ENCODE measurements at regions not wholly inside any gene's neighbourhood (a gene's known extent, or its start where the extent isn't known, plus 50 kb on each side); places are given as distances from the start of the nearest gene placed in this dataset.
A peak's percentile ranks its signal among the peaks of the same experiment; 100 is the strongest.

DNA sequence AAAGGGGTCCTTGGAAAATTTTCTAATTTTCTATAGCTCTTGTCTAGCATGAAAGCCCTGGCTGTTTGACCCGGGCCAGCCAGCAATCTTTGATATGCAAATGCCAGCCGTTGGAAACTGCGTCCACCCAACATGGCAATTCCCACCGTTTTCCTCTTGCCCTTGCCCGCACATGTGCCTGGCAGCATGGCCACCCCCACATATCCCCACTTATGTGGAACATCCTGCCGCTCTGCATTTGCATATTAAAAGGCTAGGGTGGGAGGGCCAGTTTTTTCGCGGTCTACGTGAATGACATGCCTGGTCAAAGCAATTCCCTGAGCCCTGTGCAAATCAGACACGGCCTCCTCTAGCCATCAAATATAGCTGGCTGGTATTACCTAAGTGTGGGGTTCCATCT is 110.3 kb upstream of the TDRD3 start:
- no peak for DNase-seq

DNA sequence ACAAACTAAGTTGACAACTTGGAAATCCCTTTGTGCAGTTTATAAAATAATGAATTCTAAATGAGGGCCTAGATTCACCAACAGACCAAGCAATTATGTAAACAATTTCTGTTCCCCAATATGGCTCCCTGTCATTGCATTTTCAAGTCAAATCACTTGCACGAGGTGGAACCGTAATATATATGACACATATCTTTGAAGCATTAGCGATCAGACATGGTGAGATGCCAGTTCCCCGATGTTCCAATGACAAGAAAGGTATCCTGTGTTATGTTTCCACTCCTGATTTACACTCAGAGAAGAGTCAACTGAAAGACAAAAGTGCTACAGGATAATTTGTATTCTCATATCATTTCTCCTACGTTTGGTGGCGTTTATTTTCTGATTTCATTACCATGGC is 108.5 kb upstream of the TDRD3 start:
- DNase-seq, result no peak

DNA sequence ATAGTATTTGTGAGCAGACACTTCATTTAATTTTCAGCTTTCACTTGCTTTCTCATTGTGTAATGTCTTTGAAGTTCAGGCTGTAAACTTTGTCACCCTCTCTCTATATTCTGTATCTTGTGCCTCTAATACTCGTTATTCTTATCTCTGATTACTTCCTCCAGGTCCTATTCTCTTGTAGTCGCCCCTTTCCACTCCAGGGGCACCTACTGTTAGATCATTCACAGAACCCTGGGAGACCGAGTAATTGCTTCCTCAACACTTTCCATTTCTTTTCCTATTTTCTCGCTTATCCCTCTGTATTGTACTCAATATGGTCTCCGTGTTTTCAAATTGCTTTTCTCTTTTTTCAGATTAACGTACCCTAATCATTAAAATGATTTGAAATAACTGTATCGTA is 93.9 kb upstream of the TDRD3 start:
- no peak for DNase-seq

DNA sequence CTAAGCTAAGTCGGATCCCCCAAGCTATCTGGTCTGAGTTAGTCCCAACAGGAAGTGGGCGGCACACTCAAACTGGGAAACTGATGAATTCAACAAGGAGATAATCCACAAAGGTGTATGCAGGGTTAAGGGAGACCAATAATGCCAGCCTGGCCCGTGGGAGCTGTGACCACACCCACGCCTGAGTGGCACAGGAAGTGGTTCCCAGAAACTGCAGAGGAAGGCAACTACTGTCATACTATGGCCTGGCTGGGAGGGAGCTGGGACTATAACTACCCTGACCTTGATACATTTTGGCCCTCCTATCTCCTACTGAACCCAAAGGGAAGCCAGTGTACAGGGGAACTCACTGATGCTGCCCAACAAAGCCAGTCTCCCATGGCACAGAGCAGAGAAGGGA is 85.5 kb upstream of the TDRD3 start:
- no peak for DNase-seq

DNA sequence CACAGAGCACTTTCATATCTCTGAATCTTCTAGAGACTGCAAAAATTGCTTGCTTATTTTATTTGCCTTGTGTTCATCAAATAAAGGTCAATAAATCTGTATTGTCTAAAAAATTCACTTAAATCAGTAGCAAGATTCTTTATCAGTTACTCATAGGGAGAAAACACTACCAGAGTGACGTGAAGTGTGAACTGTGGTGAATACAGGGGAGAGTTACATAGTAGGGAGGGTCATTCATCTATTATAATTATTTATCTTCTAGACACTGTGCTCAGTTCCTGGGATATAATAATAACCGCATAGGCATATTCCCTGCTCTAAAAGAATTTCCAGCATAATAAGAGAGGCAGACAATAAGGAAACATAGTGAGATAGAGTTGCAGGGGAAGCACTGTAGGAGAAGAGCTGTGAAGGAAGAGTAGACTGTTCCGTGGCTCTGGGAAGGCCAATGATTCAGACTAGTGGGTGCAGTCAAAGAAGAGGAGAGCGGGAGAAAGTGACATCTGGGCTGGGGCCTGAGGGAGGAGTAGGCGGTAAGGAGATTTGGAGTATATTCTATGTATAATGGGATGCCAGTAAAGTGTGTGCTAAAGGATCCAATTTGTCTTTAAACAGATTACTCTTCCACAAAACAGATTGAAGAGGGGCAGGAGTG is 84.0 kb upstream of the TDRD3 start:
- no peak for DNase-seq

DNA sequence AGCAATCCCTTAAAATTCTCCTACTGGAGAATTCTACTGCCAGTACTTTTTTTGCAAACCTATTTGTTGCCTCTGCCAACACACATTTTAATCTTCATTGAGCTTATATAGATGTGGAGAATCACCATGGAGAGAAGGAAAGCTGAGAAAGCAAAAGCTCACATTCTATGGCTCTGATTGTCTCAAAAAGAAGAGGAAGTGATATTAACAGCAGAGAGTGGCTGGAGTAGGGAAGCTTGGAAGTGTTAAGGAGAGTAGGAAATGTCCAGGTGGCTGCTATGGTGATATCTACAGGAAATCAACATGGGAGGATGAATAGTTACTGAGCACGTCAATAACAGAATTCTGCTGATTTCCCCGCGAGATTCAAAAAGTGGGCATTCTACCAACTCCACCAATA is 78.8 kb upstream of the TDRD3 start:
- DNase-seq, result no peak

DNA sequence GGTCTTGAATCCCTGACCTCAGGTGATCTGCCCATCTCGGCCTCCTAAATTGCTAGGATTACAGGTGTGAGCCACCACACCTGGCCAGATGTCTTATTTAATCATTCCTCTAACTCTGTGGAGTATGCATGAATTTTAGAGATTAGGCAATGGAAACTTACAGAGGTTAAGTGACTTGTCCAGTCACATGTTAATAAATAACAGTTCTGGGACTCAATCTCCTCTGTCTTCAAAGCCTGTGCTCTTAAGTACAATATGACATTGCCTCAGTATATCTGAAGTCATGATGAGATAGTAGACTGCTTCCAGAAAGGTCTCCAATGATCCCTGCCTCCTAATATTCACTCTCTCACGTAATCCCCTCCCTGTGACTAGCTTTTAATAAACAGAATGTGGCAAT is 72.9 kb upstream of the TDRD3 start:
- DNase-seq, result no peak

DNA sequence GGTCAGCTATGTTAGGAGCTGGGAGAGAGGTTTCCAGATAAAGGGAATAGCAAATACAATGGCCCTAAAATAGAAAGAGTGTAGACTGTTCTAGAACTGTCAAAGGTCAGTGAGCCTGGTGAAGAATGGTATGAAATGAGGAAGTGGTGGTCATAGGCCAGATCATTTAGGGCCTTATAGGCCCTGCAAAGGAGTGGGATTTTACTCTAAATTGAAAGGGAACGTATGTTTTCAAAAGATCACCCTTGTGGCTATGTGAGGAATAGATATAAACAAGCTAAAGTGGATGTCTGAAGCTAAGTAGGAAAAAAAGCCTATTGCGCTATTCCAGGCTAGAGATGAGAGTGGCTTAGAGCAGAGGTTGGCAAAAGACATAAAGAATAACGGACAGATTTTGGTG is 70.7 kb upstream of the TDRD3 start:
- DNase-seq, result no peak

DNA sequence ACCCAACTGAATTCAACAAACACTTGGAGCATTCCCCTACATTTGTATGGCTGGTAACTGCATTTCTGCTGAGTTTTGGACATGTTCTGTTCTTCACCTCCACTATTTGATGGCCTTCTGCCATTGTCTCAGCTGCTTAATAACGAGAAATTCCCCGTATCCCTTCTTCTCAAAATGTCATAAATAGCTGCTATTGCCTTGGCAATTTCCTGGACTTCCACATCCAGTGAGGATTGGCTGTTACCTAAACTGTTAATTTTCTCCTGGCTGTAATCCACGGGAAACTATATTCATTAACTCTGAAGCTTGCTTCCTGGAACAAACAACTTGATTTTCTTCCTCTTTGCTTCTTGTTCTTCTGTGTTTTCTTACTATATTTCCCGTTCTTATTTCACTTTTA is 69.5 kb upstream of the TDRD3 start:
- no peak for DNase-seq

DNA sequence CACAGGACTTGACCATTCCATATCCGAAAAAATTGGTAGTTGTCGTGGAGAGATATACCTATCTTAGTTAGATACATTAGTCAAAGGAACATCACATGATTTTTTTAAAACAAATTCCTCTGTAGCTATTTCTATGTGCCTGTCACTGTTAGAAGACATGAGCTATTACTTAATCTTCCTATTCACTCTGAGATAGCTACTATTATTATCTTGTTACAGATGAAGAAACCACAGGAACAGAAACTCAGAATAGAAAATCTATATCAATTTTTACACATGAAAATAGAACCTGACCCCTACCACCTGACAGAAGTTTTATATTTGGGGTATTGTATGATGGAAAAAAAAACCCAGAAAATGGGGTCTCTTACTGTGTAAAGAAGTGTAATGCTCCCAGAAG is 68.9 kb upstream of the TDRD3 start:
- no peak for DNase-seq

DNA sequence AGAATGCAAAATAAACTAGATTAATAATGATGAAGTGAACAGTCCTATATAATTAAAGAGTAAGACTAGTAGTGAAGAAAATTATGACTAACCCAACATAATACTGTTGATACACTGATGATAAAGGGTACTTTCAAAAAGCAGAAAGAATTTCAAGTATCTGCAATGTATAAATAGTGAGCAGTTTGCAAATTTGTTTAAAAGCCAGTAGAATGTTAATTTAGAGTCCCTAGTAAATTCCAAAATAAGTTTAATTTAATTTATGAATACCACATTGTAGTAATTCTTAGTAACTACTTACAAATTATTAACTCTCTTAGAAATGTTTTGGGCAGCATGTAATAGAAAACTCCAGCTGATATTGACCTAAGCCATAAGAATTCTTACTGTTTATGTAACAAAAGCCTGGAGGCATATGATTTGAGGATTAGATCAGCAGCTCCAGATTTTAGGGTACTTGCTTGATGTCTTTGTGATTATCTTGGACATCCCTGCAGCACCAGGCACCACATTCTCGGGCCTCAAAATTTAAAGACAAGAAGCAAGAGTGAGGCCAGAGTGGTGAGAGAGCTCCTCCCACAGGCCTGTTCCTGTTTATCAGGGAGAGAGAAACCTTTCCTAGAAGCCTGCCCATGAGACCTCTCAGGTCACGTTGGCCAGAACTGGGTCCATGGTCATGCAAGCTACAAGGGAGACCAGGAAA is 67.6 kb upstream of the TDRD3 start:
- peak; percentile 14 for DNase-seq

DNA sequence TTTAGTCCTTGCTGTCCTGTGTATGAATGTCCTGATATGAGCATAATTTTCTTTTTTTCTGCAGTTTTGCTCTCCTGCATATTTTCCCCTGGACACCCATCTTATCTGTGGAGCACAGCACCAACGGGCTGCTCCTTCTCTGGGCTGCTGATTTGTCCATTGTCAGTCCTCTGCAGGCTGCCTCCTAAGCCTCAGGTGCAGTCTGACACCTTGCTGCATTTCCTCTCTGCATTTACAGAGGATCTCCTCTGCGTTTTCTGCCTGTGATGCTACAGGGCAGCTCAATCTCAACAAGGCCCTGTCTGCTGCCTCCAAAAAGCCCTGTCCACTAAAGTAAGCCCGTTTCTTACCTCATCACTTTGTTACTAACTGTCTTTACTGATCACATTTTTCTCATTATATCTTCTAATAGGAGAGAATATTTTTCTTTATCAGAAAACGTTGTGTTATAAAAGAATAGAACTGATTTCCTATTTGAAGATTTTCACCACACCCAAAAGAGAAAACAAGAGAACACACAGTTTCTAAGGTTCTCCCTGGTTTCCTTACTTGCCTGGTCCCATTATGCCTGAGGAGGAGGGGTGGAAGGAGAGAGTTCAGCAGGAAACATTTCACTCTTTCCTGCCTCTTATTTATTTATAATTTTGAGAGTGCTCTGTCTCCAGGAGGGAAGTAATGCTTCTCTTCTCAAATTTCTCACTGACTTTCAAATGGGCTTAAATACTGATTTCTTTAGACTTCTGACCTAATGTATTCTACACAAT is 65.6 kb upstream of the TDRD3 start:
- no peak for DNase-seq

DNA sequence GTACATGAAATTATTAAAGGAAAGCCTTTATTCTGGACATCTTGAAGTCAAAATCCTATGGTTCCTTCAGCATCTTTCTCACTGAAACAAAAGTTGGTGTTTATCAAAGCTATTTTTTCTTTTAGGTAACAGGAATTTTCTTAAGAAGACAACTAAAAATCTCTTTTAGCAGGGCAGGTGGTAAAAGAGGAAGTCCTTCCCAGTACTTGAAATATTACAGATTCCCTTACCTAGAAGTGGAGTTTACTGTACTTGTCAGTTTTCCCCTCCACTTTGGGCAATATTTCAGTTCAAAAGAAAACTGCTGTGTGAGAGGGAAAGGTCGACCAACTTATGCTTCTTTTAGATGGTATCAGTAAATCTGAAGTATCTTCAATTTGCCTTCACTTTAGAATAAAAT is 64.3 kb upstream of the TDRD3 start:
- DNase-seq, result no peak

DNA sequence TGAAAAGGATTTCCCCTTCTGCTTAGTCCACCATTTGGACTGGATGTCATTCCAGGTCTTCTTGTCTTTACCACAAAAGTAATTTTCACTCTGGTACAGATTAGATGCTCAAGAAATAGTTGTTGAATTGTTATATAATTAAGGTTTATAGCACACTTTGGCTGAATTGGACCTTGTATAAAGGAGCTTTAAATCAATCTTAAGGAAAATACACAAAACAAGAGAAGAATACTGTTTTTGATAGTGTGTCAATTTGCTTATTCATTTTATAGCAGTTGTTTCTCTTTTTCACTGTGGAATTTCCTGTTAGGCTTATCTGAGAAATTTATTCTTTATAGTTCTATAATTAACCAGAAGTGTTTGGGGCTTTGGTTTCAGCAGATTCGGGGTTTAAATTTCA is 62.7 kb upstream of the TDRD3 start:
- no peak for DNase-seq

DNA sequence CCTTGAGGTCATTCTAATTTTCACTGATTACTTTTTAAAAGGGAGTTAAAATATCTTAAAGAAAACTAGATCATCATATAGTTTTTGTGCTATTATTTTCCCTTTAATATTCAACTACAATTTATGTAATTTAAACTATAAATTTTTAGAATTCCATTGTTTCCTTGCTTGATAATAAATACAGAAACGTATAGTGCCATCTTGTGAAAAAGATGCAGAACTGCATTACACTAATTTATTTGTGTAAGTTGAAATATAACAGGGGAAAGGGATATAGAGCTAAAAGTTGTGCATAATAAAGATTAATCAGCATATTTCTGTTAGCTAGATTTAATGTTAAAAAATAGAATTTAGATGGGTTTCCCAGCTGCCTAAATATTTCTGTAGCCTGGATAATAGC is 61.5 kb upstream of the TDRD3 start:
- peak; percentile 2 for DNase-seq

DNA sequence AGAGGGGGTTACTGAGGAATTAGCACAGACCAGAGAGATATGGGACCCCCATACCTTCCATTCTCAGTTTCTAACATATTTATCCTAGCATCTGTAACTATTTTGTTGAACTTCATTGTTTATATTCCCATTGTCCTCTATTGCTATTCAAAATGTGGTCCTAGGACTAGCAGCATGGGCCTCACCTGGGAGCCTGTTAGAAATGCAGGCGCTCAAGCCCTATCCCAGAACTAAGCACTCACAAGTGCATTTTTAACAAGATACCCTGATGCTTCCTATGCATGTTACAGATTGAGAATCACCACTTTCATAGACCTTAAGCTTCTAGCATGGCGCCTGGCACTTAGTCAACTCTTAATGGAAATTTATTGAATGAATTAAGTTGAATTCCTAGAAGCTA is 58.3 kb upstream of the TDRD3 start:
- no peak for DNase-seq

DNA sequence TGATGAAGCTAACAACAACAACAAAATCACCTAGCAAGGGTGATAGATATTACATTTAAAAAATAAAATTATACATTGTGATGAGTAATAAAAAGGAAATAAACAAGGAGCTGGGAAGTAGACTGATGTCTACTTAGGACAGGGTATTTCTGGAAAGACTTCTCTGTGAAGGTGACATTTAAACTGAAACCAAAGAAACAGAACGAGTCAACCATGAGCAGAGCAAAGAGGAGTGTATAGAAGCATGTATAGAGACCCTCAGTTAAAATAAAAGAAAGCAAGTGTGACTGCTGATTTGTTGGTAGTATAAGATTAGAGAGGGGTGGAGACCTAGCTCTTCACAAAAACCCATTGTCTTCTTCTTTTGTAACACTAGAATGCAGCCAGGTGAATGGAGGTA is 53.0 kb upstream of the TDRD3 start:
- no peak for DNase-seq

DNA sequence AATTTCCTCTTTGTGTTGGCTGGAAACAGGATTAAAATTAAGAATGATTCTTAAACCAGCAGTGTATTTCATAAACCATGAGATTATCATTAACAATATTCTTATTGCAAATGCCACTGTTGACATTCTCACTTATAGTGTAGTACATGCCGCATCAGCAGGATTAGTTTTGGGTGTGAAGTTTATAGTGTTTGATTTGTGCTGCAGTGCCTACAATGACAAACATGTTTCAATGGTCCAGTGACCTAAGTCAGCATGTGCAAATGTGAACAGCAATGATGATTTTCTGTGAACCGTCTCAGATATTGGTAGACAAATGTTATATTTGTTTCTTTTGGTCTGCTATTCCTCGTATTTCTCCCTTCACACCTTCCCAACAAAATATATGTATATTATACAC is 49.8 kb upstream of the TDRD3 start:
- DNase-seq, result no peak
